Endothelial cell of umbilical vein (primary cell): ENCODE measurements at regions not wholly inside any gene's neighbourhood (a gene's known extent, or its start where the extent isn't known, plus 50 kb on each side); places are given as distances from the start of the nearest gene placed in this dataset.

Source experiments
- BruUV-seq: library from RNA; stranded (reverse); fragments of 400-500 nt; replicated peaks from 2 replicates; lab custom pipeline; 2021; lab: Mats Ljungman, UMichigan
- CTCF ChIA-PET: fragments of 300-600, 350-600 bp; sonication (Branson Sonifier 250); formaldehyde crosslinking; loops from one replicate; lab custom pipeline; 2021; ENCODE audit warnings: antibody characterized with exemption, inconsistent platforms; lab: Charles Lee
- POLR2A ChIA-PET: fragments of 300-600, 350-600 bp; sonication (Branson Sonifier 250); formaldehyde crosslinking; loops from one replicate; lab custom pipeline; 2021; ENCODE audit warnings: antibody characterized with exemption, inconsistent platforms; lab: Charles Lee
- DNase-seq: peaks from one replicate; pipeline ENCODE4 v3.0.0-alpha.2; 2011; ENCODE audit warnings: low read depth, low spot score
- FAIRE-seq: peaks from 2 replicates; lab custom pipeline; 2011; peaks lifted over from hg19 to GRCh38; lab: Jason Lieb, UNC
- H2AFZ ChIP-seq: 2 replicates; pipeline ENCODE4 v1.6.0; 2012; ENCODE audit warnings: low read depth, low read length, control low read depth, inconsistent platforms
- H3K27ac ChIP-seq: 2 replicates; pipeline ENCODE4 v1.5.1; 2011; ENCODE audit warnings: low read depth, mild to moderate bottlenecking, control low read depth, low read length, moderate library complexity; ENCODE audit not compliant: insufficient read depth
- H3K27me3 ChIP-seq, 2 experiments: 2 replicates each; pipeline versions ENCODE4 v1.6.0 to v1.6.1; 2011; ENCODE audit warnings: low read length in 2 of 2, mixed read lengths in 1 of 2; ENCODE audit not compliant: control insufficient read depth in 2 of 2, insufficient read depth in 2 of 2
- H3K36me3 ChIP-seq, 2 experiments: 2 replicates in 1 of 2; 3 replicates in 1 of 2; pipeline ENCODE4 v1.5.1; 2011; ENCODE audit warnings: low read length in 2 of 2, mild to moderate bottlenecking in 1 of 2, moderate library complexity in 1 of 2; ENCODE audit not compliant: control insufficient read depth in 2 of 2, insufficient read depth in 2 of 2; ENCODE audit errors: extremely low read depth in 1 of 2
- H3K4me1 ChIP-seq: 3 replicates; pipeline ENCODE4 v1.5.1; 2011; ENCODE audit warnings: mild to moderate bottlenecking, low read length; ENCODE audit not compliant: control insufficient read depth, insufficient read depth; ENCODE audit errors: extremely low read depth
- H3K4me2 ChIP-seq: 2 replicates; pipeline ENCODE4 v1.6.1; 2011; ENCODE audit warnings: low read length, control low read depth, mixed read lengths; ENCODE audit not compliant: insufficient read depth
- H3K4me3 ChIP-seq, 3 experiments: fragments of 200-600 bp in 1 of 3; sonication (generic), shearing (Covaris generic) in 1 of 3; replicated peaks in 1 of 3; 2 replicates each; pipeline ENCODE4 v1.5.1; 2011 to 2016; ENCODE audit warnings: control low read depth in 3 of 3, low read length in 3 of 3, mild to moderate bottlenecking in 2 of 3, inconsistent platforms in 1 of 3, low read depth in 1 of 3, moderate library complexity in 1 of 3; ENCODE audit not compliant: insufficient read depth in 1 of 3
- H3K79me2 ChIP-seq: 2 replicates; pipeline ENCODE4 v1.6.0; 2012; ENCODE audit warnings: low read length, inconsistent platforms; ENCODE audit not compliant: control insufficient read depth, insufficient read depth
- H3K9ac ChIP-seq: replicated peaks from 2 replicates; pipeline ENCODE3; 2011; ENCODE audit warnings: low read length, control low read depth; ENCODE audit not compliant: insufficient read depth; ENCODE audit errors: extremely low read depth
- H3K9me1 ChIP-seq: replicated peaks from 3 replicates; pipeline ENCODE4 v1.6.0; 2011; ENCODE audit warnings: mild to moderate bottlenecking, low read length; ENCODE audit not compliant: control insufficient read depth, insufficient read depth; ENCODE audit errors: extremely low read depth
- H3K9me3 ChIP-seq: replicated peaks from 2 replicates; pipeline ENCODE4 v1.5.1; 2012; ENCODE audit warnings: low read length, inconsistent platforms; ENCODE audit not compliant: control insufficient read depth, insufficient read depth
- H4K20me1 ChIP-seq: replicated peaks from 2 replicates; pipeline ENCODE3; 2011; ENCODE audit warnings: mild to moderate bottlenecking, low read length; ENCODE audit not compliant: control insufficient read depth, insufficient read depth; ENCODE audit errors: extremely low read depth
- CTCF ChIP-seq, 2 donors: IDR thresholded peaks; 1 replicate in 1 of 2; 2 replicates in 1 of 2; pipeline ENCODE4 v1.5.1; 2011; ENCODE audit warnings: low read length in 2 of 2, mild to moderate bottlenecking in 2 of 2, moderate library complexity in 2 of 2, control low read depth in 1 of 2, inconsistent platforms in 1 of 2, low read depth in 1 of 2; ENCODE audit not compliant: insufficient read depth in 1 of 2; ENCODE audit errors: extremely low read depth in 1 of 2
- EZH2 ChIP-seq: IDR thresholded peaks from 2 replicates; pipeline ENCODE4 v1.6.1; 2012; ENCODE audit warnings: borderline replicate concordance, low read depth, mild to moderate bottlenecking, moderate library complexity, low read length, inconsistent platforms; ENCODE audit not compliant: severe bottlenecking
- FOS ChIP-seq: IDR thresholded peaks from 2 replicates; pipeline ENCODE4 v1.6.1; 2011; ENCODE audit warnings: mild to moderate bottlenecking, low read length, moderate library complexity, borderline replicate concordance; ENCODE audit not compliant: insufficient read depth
- GATA2 ChIP-seq: IDR thresholded peaks from 2 replicates; pipeline ENCODE4 v1.7.0; 2011; ENCODE audit warnings: low read depth, mild to moderate bottlenecking, moderate library complexity, mixed read lengths, low read length; ENCODE audit not compliant: insufficient read length, insufficient read depth
- JUN ChIP-seq: IDR thresholded peaks from 2 replicates; pipeline ENCODE4 v1.6.1; 2011; ENCODE audit warnings: borderline replicate concordance, low read depth; ENCODE audit not compliant: insufficient read length, insufficient read depth
- MAX ChIP-seq: IDR thresholded peaks from 2 replicates; pipeline ENCODE4 v1.6.1; 2011; ENCODE audit not compliant: insufficient read depth, insufficient read length
- MYC ChIP-seq: IDR thresholded peaks from one replicate; pipeline ENCODE4 v1.6.1; 2011; ENCODE audit warnings: mild to moderate bottlenecking, low read depth, low read length
- POLR2A ChIP-seq: IDR thresholded peaks from 2 replicates; pipeline ENCODE4 v1.6.1; 2012; ENCODE audit warnings: low read depth, mild to moderate bottlenecking, control low read depth, low read length
- POLR2AphosphoS5 ChIP-seq: IDR thresholded peaks from 2 replicates; pipeline ENCODE4 v1.6.1; 2012; ENCODE audit warnings: low read depth, mild to moderate bottlenecking, control low read depth, low read length, moderate library complexity; ENCODE audit not compliant: insufficient read depth
- dilution Hi-C: fragments of 300-500 bp; cut with MboI; formaldehyde crosslinking; loops from one replicate; pipeline ENCODE4 v1.15.0; 2019; ENCODE audit warnings: low sequenced_read_pairs; ENCODE audit not compliant: extremely low pct_ligation_motif_present
- intact Hi-C: fragments of 100-400 bp; cut with micrococcal nuclease; formaldehyde crosslinking; loops from one replicate; pipeline ENCODE4 v1.10.0; 2022

GRCh38 chr15:62582580-62582979 is 417.5 kb upstream of the C2CD4B start:
- Histone ChIP-seq H3K4me2 (no peak overlapping the region), H3K27ac (no peak overlapping the region), H4K20me1 (no peaks in the 10 kb centered on the region), H3K9me1 (no peaks in the 10 kb centered on the region), H3K36me3 (no peaks in the 10 kb centered on the region), H3K4me1 (no peaks in the 10 kb centered on the region), H3K9me3 (no peaks in the 10 kb centered on the region), H2AFZ (no peak overlapping the region), H3K79me2 (no peaks in the 10 kb centered on the region), H3K4me3 (no peak overlapping the region), H3K9ac (no peak overlapping the region), H3K27me3 (peaks cover 2 to 4% of the 10 kb centered on the region in 2 experiments)
- no peak for TF ChIP-seq EZH2
- TF ChIP-seq GATA2, result no peak
- no peak for TF ChIP-seq JUN
- no peak for TF ChIP-seq POLR2A
- TF ChIP-seq FOS, result no peak
- TF ChIP-seq MAX, result no peak
- TF ChIP-seq POLR2AphosphoS5, result no peak
- TF ChIP-seq MYC, result no peak
- no peak for TF ChIP-seq CTCF (IDR thresholded peaks at IDR 0.05; ENCODE audit: extremely low read depth in 1 of 2, insufficient read depth in 1 of 2, low read depth in 1 of 2, low read length in 2 of 2)
- FAIRE-seq, result no peak
- ChIA-PET CTCF (interaction anchor here (0.9 kb wide), 1 partner anchor 33 kb away, joined by 3 read pairs; no protein-coding TSS in a partner anchor), POLR2A (no interaction called here)
- BruUV-seq, result no TSS peak
- no peak for DNase-seq
- intact Hi-C loops (no loop called here), dilution Hi-C loops (no loop called here)
